ENCODE measurements at regions not wholly inside any gene's neighbourhood (a gene's known extent, or its start where the extent isn't known, plus 50 kb on each side); places are given as distances from the start of the nearest gene placed in this dataset.

GRCh38 chr17:72426321-72426720 lies 305.5 kb downstream of the SOX9 start:
- DNase-seq: no peak

GRCh38 chr17:72426948-72427760 lies 306.3 kb downstream of the SOX9 start:
- no peak for DNase-seq

- no peak for DNase-seq
Observed at GRCh38 chr17:72427761-72428109, 306.9 kb downstream of the SOX9 start.

- no peak for DNase-seq
Observed at GRCh38 chr17:72429066-72429638, 308.3 kb downstream of the SOX9 start.

DNA sequence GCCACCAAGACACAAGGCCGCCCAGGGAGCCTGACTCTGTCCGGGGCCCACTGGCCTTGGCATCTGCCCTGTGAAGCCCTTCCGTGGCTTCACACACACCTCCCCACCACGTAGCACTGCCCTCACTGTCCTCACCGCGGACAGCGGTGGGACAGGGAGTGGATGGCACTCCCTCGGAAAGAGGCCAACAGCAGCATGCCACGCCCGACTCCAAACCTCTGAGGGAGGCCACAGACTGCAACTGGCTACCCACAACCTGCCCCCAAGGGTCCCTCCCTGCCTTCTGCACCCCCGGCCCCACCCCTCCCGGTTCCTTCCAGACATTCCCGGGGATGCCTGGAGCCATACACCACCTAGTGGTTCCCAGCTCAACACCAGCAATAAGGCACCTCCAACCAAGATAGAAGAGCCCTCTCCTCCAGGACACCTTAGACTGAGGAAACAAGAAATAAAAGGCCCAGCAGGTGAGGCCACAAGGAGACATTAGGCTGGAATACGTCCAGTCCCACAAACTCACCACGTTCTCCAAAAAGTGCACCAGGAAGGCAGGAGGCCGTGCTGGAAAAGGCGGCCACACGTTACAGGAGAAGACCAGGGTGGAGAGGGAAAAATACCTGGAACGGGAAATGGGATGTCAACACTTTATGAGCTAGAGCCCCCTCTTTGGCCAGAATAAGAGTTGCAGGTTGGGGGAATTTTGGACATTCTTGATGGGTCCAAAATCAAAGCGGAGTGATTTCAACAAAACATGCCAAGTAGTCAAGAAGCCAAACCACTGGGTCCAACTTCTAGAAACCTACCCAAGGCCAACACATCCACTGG lies 310.0 kb downstream of the SOX9 start:
- no peak for DNase-seq

- DNase-seq: no peak
Observed at GRCh38 chr17:72432143-72432621, 311.4 kb downstream of the SOX9 start.

DNA sequence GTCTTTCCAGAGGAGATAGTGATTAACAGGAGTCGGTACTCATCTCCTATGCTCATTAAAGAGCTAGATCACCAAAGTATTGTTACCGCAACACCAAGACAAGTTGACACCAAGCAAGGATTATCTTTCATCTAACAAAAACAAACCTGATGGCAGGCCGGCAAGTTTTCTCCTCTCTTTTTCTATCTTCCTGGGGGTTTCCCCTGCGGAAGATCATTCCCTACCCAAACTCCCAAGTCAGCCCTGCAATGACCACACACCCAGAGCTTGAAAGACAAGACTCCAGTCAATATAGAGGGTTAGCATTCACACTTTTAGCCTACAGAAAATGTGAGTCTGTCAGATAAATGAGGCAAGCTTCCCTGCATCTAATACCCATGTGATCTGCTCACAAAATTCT lies 312.1 kb downstream of the SOX9 start:
- DNase-seq: no peak

GRCh38 chr17:72433797-72434196 lies 313.0 kb downstream of the SOX9 start:
- DNase-seq: no peak

- no peak for DNase-seq
Observed at GRCh38 chr17:72434581-72434980, 313.8 kb downstream of the SOX9 start.

- no peak for DNase-seq
Observed at GRCh38 chr17:72434991-72435618, 314.3 kb downstream of the SOX9 start.

DNA sequence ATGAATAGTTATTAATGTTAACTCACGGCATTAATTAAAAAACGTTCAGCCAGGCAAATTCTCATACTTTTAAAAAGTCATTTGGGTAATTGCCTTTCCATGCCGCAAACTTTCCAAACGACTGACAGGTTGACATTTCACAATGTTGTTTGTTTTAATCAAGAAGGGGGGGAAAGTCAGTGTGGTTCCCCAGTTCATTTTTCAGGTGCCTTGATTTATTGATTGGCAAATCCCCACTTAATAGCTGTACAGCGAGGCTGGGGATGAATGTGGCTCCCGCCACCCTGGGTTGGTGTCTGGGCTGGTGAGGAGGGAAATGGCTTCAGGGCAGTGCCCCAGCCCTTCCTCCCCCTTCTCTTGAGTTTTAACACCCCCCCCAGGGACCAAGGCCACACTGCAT lies 318.0 kb downstream of the SOX9 start:
- DNase-seq: no peak

GRCh38 chr17:72439893-72440502 lies 319.2 kb downstream of the SOX9 start:
- no peak for DNase-seq

GRCh38 chr17:72440961-72441360 lies 320.1 kb downstream of the SOX9 start:
- no peak for DNase-seq

DNA sequence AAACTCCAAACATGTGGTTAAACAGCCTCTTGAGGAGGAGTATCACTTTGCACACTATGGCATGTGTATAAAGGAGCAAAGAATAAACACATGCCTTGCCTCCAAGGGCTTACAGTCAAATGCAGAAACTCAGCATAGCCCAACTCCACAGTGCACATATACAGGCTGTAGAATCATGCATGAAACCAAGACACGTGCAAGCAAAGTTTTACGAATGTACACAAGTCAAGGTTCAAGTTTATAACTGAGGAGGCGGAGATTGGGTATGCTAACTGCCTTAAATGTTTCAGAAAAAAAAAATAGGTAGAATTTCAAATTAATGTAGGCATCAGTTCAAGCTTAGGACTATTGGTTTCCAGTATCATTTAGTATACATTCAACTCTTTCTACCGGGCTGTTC lies 321.1 kb downstream of the SOX9 start:
- DNase-seq: no peak

- DNase-seq: no peak
Observed at GRCh38 chr17:72444517-72445054, 323.8 kb downstream of the SOX9 start.

DNA sequence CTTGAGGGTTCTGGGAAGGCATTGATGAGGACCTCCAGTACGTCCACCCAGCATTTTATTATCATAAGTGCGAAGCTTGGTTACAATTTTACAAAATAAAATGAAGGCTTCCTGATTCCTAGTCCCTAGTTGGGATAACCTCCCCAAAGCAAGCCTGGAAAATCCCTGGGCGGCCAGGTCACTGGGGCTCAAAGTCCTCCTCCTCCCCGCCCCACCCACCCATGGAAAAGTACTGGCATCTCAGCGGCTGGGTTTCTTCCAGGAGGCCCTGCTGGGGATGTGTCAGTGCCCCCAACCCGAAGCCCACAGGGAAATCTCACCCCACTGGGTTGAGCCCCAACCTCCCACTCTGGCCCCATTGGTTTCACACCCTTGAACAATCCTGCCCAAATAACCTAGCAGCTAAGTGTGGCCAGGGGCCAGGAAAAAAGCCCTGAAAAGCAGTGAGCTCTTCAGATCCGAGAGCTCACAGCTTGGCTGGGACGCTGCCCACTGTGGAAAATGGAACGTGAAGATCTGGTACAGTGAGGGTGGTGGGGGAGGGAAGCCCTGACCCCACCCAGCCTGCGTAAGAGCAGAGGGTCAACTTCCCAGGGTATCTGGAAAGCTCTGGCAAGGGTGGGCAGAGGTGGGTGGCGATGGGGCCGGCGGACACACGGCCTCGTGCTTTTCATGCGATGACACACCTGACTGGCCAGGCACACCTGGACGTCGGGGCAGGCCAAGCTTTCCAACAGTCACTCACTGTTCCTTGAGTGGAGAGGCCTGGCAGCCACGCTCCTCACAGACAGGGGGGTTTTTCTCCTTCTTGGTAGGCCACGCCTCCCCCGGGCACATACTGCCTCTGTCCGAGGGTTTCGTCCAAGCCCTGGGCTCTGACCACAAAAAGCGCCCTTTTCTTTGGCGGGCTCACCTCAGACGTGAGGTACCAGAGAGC lies 324.5 kb downstream of the SOX9 start:
- no peak for DNase-seq

- no peak for DNase-seq
Observed at GRCh38 chr17:72446118-72446517, 325.3 kb downstream of the SOX9 start.

GRCh38 chr17:72446525-72447250 lies 325.9 kb downstream of the SOX9 start:
- no peak for DNase-seq

GRCh38 chr17:72447251-72447640 lies 326.4 kb downstream of the SOX9 start:
- no peak for DNase-seq

DNA sequence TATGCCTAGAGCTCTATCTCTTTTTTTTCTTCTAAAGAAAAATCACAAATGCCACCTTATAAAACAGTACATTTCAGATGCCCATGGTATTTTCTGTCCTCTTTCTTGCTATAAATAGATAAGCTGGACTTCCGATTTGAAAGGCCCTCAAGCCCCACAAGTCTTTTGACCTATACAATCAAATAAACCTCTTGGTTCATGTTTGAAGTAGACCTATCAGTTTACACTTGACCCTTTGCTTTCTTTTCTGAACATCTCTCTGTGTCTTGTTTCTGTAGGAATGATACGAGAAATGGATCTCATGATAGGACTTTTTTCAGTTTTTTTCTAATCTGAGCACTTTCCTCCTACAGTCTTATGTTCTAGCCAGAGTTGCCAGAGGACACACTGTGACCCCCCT lies 327.2 kb downstream of the SOX9 start:
- no peak for DNase-seq

Measured in occipital lobe (tissue), 1 donor.